Endothelial cell of umbilical vein (primary cell): ENCODE measurements at regions not wholly inside any gene's neighbourhood (a gene's known extent, or its start where the extent isn't known, plus 50 kb on each side); places are given as distances from the start of the nearest gene placed in this dataset.
"Not testable (repeated sequence)": the region's sequence is repeated elsewhere in the genome, so short reads cannot be mapped to it uniquely, and the experiment has no call there.

Source experiments
- BruUV-seq: library from RNA; stranded (reverse); fragments of 400-500 nt; replicated peaks from 2 replicates; lab custom pipeline; 2021; lab: Mats Ljungman, UMichigan
- CTCF ChIA-PET: fragments of 300-600, 350-600 bp; sonication (Branson Sonifier 250); formaldehyde crosslinking; loops from one replicate; lab custom pipeline; 2021; ENCODE audit warnings: antibody characterized with exemption, inconsistent platforms; lab: Charles Lee
- POLR2A ChIA-PET: fragments of 300-600, 350-600 bp; sonication (Branson Sonifier 250); formaldehyde crosslinking; loops from one replicate; lab custom pipeline; 2021; ENCODE audit warnings: antibody characterized with exemption, inconsistent platforms; lab: Charles Lee
- DNase-seq: peaks from one replicate; pipeline ENCODE4 v3.0.0-alpha.2; 2011; ENCODE audit warnings: low read depth, low spot score
- FAIRE-seq: peaks from 2 replicates; lab custom pipeline; 2011; peaks lifted over from hg19 to GRCh38; lab: Jason Lieb, UNC
- H2AFZ ChIP-seq: 2 replicates; pipeline ENCODE4 v1.6.0; 2012; ENCODE audit warnings: low read depth, low read length, control low read depth, inconsistent platforms
- H3K27ac ChIP-seq: 2 replicates; pipeline ENCODE4 v1.5.1; 2011; ENCODE audit warnings: low read depth, mild to moderate bottlenecking, control low read depth, low read length, moderate library complexity; ENCODE audit not compliant: insufficient read depth
- H3K27me3 ChIP-seq, 2 experiments: 2 replicates each; pipeline versions ENCODE4 v1.6.0 to v1.6.1; 2011; ENCODE audit warnings: low read length in 2 of 2, mixed read lengths in 1 of 2; ENCODE audit not compliant: control insufficient read depth in 2 of 2, insufficient read depth in 2 of 2
- H3K36me3 ChIP-seq, 2 experiments: 2 replicates in 1 of 2; 3 replicates in 1 of 2; pipeline ENCODE4 v1.5.1; 2011; ENCODE audit warnings: low read length in 2 of 2, mild to moderate bottlenecking in 1 of 2, moderate library complexity in 1 of 2; ENCODE audit not compliant: control insufficient read depth in 2 of 2, insufficient read depth in 2 of 2; ENCODE audit errors: extremely low read depth in 1 of 2
- H3K4me1 ChIP-seq: 3 replicates; pipeline ENCODE4 v1.5.1; 2011; ENCODE audit warnings: mild to moderate bottlenecking, low read length; ENCODE audit not compliant: control insufficient read depth, insufficient read depth; ENCODE audit errors: extremely low read depth
- H3K4me2 ChIP-seq: 2 replicates; pipeline ENCODE4 v1.6.1; 2011; ENCODE audit warnings: low read length, control low read depth, mixed read lengths; ENCODE audit not compliant: insufficient read depth
- H3K4me3 ChIP-seq, 3 experiments: fragments of 200-600 bp in 1 of 3; sonication (generic), shearing (Covaris generic) in 1 of 3; replicated peaks in 1 of 3; 2 replicates each; pipeline ENCODE4 v1.5.1; 2011 to 2016; ENCODE audit warnings: control low read depth in 3 of 3, low read length in 3 of 3, mild to moderate bottlenecking in 2 of 3, inconsistent platforms in 1 of 3, low read depth in 1 of 3, moderate library complexity in 1 of 3; ENCODE audit not compliant: insufficient read depth in 1 of 3
- H3K79me2 ChIP-seq: 2 replicates; pipeline ENCODE4 v1.6.0; 2012; ENCODE audit warnings: low read length, inconsistent platforms; ENCODE audit not compliant: control insufficient read depth, insufficient read depth
- H3K9ac ChIP-seq: replicated peaks from 2 replicates; pipeline ENCODE3; 2011; ENCODE audit warnings: low read length, control low read depth; ENCODE audit not compliant: insufficient read depth; ENCODE audit errors: extremely low read depth
- H3K9me1 ChIP-seq: replicated peaks from 3 replicates; pipeline ENCODE4 v1.6.0; 2011; ENCODE audit warnings: mild to moderate bottlenecking, low read length; ENCODE audit not compliant: control insufficient read depth, insufficient read depth; ENCODE audit errors: extremely low read depth
- H3K9me3 ChIP-seq: replicated peaks from 2 replicates; pipeline ENCODE4 v1.5.1; 2012; ENCODE audit warnings: low read length, inconsistent platforms; ENCODE audit not compliant: control insufficient read depth, insufficient read depth
- H4K20me1 ChIP-seq: replicated peaks from 2 replicates; pipeline ENCODE3; 2011; ENCODE audit warnings: mild to moderate bottlenecking, low read length; ENCODE audit not compliant: control insufficient read depth, insufficient read depth; ENCODE audit errors: extremely low read depth
- FOS ChIP-seq: IDR thresholded peaks from 2 replicates; pipeline ENCODE4 v1.6.1; 2011; ENCODE audit warnings: mild to moderate bottlenecking, low read length, moderate library complexity, borderline replicate concordance; ENCODE audit not compliant: insufficient read depth
- MYC ChIP-seq: IDR thresholded peaks from one replicate; pipeline ENCODE4 v1.6.1; 2011; ENCODE audit warnings: mild to moderate bottlenecking, low read depth, low read length
- dilution Hi-C: fragments of 300-500 bp; cut with MboI; formaldehyde crosslinking; loops from one replicate; pipeline ENCODE4 v1.15.0; 2019; ENCODE audit warnings: low sequenced_read_pairs; ENCODE audit not compliant: extremely low pct_ligation_motif_present
- intact Hi-C: fragments of 100-400 bp; cut with micrococcal nuclease; formaldehyde crosslinking; loops from one replicate; pipeline ENCODE4 v1.10.0; 2022

DNA sequence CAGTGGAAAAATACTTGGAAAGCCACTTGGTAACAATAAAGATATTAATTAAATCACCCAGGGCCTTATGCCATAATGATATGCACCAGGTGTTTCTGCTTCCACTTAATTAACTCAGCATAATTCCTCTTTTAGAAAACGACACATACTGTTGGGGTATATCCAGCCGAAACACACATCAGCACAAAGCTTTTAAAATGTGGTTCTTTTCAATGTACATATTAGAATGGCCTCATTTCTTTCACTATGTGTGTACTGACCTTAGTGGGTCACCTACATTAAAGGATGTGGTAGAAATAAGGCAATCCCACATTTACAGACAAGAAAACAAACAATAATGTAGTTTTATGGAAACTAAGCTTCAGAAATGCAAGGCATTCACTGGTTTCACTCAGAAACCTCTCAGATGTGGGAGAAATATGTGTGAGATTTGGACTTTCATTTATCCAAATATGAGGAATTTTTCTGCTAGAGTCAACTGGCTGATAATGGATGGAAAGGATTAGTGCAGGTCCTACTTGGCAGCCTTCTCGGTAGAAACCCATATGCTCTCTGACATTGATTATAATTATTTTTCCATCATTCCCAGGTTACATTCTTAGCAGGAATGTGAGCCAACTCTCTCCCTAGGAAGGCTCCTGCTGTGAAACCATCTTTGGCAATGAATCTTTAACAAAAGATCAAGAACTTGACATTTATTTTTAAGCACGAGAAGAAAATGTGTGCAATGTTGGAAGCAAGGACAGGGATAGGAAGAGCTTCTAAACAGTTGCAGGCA, 66.7 kb upstream of the DHX40 start:
- no peak overlapping the region for H3K4me2 ChIP-seq
- H3K36me3 ChIP-seq: no peaks in the 10 kb centered on the region
- H3K4me1 ChIP-seq: no peaks in the 10 kb centered on the region
- no peak overlapping the region for H3K27ac ChIP-seq
- no TSS peak for BruUV-seq
- POLR2A ChIA-PET: interaction anchor here (0.7 kb wide), 1 partner anchor 36 kb away, joined by 3 read pairs; no protein-coding TSS in a partner anchor
- no peaks in the 10 kb centered on the region for H3K79me2 ChIP-seq
- TF ChIP-seq MYC (no peak), FOS (no peak)
- no peaks in the 10 kb centered on the region for H4K20me1 ChIP-seq
- H3K9me3 ChIP-seq: peaks cover 4% of the 10 kb centered on the region
- intact Hi-C loops (no loop called here), dilution Hi-C loops (no loop called here)
- CTCF ChIA-PET: interaction anchor here (1.0 to 1.3 kb wide), 2 partner anchors 37 to 188 kb away, joined by 3 to 4 read pairs; no protein-coding TSS in a partner anchor
- no peak overlapping the region for H2AFZ ChIP-seq
- DNase-seq: no peak
- no peak overlapping the region for H3K9ac ChIP-seq
- no peak overlapping the region for H3K4me3 ChIP-seq
- no peaks in the 10 kb centered on the region for H3K9me1 ChIP-seq
- FAIRE-seq: no peak
- peaks cover 2% of the 10 kb centered on the region in 2 experiments for H3K27me3 ChIP-seq

DNA sequence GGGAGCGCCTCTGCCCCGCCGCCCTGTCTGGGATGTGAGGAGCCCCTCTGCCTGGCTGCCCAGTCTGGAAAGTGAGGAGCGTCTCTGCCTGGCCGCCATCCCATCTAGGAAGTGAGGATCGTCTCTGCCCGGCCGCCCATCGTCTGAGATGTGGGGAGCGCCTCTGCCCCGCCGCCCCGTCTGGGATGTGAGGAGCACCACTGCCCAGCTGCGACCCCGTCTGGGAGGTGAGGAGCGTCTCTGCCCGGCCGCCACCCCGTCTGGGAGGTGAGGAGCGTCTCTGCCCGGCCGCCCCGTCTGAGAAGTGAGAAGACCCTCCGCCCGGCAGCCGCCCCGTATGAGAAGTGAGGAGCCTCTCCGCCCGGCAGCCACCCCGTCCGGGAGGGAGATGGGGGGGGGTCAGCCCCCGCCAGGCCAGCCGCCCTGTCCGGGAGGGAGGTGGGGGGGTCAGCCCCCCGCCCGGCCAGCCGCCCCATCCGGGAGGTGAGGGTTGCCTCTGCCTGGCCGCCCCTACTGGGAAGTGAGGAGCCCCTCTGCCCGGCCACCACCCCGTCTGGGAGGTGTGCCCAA, 65.2 kb upstream of the DHX40 start:
- H3K9ac ChIP-seq, CTCF ChIA-PET, POLR2A ChIA-PET, H3K4me3 ChIP-seq, intact Hi-C loops, H3K9me1 ChIP-seq, H3K36me3 ChIP-seq, BruUV-seq, FAIRE-seq, dilution Hi-C loops, H3K27ac ChIP-seq, H3K9me3 ChIP-seq, DNase-seq, H3K79me2 ChIP-seq, H3K4me2 ChIP-seq, H2AFZ ChIP-seq, H4K20me1 ChIP-seq, H3K4me1 ChIP-seq, H3K27me3 ChIP-seq: not testable (repeated sequence)
